Esophagus squamous epithelium (tissue), 5 donors: ENCODE measurements at regions not wholly inside any gene's neighbourhood (a gene's known extent, or its start where the extent isn't known, plus 50 kb on each side); places are given as distances from the start of the nearest gene placed in this dataset.

Experiments
- DNase-seq: peaks from one replicate; lab custom pipeline; 2025; lab: John Stamatoyannopoulos, UW
- H3K27ac ChIP-seq, 4 donors: fragments of 200-600 bp; sonication (generic); one replicate each; pipeline ENCODE4 v1.5.1; 2016 to 2019; ENCODE audit warnings: mild to moderate bottlenecking in 1 of 4
- H3K27me3 ChIP-seq, 4 donors: fragments of 200-600 bp; sonication (generic); 1 replicate in 3 of 4; 2 replicates in 1 of 4; pipeline versions ENCODE4 v1.5.1 to v1.6.0; 2017 to 2021; ENCODE audit warnings: antibody characterized with exemption in 1 of 4
- H3K36me3 ChIP-seq, 3 donors: fragments of 200-600 bp; sonication (generic); one replicate each; pipeline ENCODE4 v1.5.1; 2016 to 2019
- H3K4me1 ChIP-seq, 3 donors: fragments of 200-600 bp; sonication (generic); one replicate each; pipeline ENCODE4 v1.5.1; 2017 to 2019
- H3K4me3 ChIP-seq, 4 donors: fragments of 200-600 bp; sonication (generic); 1 replicate in 3 of 4; 2 replicates in 1 of 4; pipeline ENCODE4 v1.5.1; 2016 to 2019; ENCODE audit warnings: mild to moderate bottlenecking in 2 of 4, moderate library complexity in 1 of 4
- H3K9me3 ChIP-seq, 3 donors: fragments of 200-600 bp; sonication (generic); one replicate each; pipeline ENCODE4 v1.5.1; 2016 to 2019
- CTCF ChIP-seq, 6 experiments: fragments of 450-650 bp in 4 of 6; fragments of 200-600 bp in 2 of 6; sonication (generic) in 2 of 6; IDR thresholded peaks; one replicate each; pipeline ENCODE4 v1.5.1; 2016 to 2019; ENCODE audit warnings: antibody characterized with exemption in 6 of 6, mild to moderate bottlenecking in 4 of 6, moderate library complexity in 4 of 6
- POLR2A ChIP-seq, 4 donors: fragments of 450-650 bp; IDR thresholded peaks; one replicate each; pipeline ENCODE4 v1.6.1; 2017; ENCODE audit warnings: antibody characterized with exemption in 4 of 4, mild to moderate bottlenecking in 4 of 4, moderate library complexity in 3 of 4
- WGBS, 2 donors: methylation state at CpG; one replicate each; pipeline ENCODE4 v1.1.5; 2018; 5-methylcytosine and 5-hydroxymethylcytosine counted together
- intact Hi-C: fragments of 100-400 bp; cut with DNase I; formaldehyde crosslinking; loops from one replicate; pipeline ENCODE4 v1.15.0; 2022
- donor health status: DM: yes; HTN: yes; CAD: no.

- no peaks in the 10 kb centered on the region for H3K27me3 ChIP-seq
- H3K4me3 ChIP-seq = no peak overlapping the region
- TF ChIP-seq POLR2A (IDR thresholded peaks at IDR 0.05) = no peak
- no peak for TF ChIP-seq CTCF (IDR thresholded peaks at IDR 0.05)
- DNase-seq = no peak
- H3K4me1 ChIP-seq = no peaks in the 10 kb centered on the region
- no peak overlapping the region for H3K27ac ChIP-seq
- peaks cover 0 to 2% (median 0%) of the 10 kb centered on the region in 3 donors for H3K9me3 ChIP-seq
- 90 to 93% methylated on average over 3 of the region's 3 CpGs for WGBS, 2 donors
- no peaks in the 10 kb centered on the region for H3K36me3 ChIP-seq
- intact Hi-C loops = no loop called here
Measured at GRCh38 chr19:28680111-28680510, 532.8 kb downstream of the UQCRFS1 start.

GRCh38 chr19:28670836-28671235, 542.1 kb downstream of the UQCRFS1 start:
- intact Hi-C loops = no loop called here
- DNase-seq = no peak
- Histone ChIP-seq H3K27ac (no peak overlapping the region), H3K9me3 (peaks cover 0 to 31% (median 5%) of the 10 kb centered on the region in 3 donors), H3K4me1 (no peaks in the 10 kb centered on the region), H3K36me3 (no peaks in the 10 kb centered on the region), H3K4me3 (no peak overlapping the region), H3K27me3 (no peaks in the 10 kb centered on the region)
- TF ChIP-seq POLR2A (IDR thresholded peaks at IDR 0.05) = no peak
- no peak for TF ChIP-seq CTCF (IDR thresholded peaks at IDR 0.05)
- 75 to 82% methylated on average over 2 of the region's 2 CpGs for WGBS, 2 donors

GRCh38 chr19:28669804-28670203, 543.1 kb downstream of the UQCRFS1 start:
- intact Hi-C loops = no loop called here
- no peaks in the 10 kb centered on the region for H3K27me3 ChIP-seq

GRCh38 chr19:28667348-28667977, 545.5 kb downstream of the UQCRFS1 start:
- no peak for DNase-seq
- Histone ChIP-seq H3K27me3 (no peaks in the 10 kb centered on the region), H3K36me3 (no peaks in the 10 kb centered on the region), H3K9me3 (peaks cover 0 to 29% (median 5%) of the 10 kb centered on the region in 3 donors), H3K27ac (no peak overlapping the region), H3K4me1 (no peaks in the 10 kb centered on the region), H3K4me3 (no peak overlapping the region)
- WGBS, 2 donors = 72 to 73% methylated on average over 7 of the region's 7 CpGs
- TF ChIP-seq CTCF (IDR thresholded peaks at IDR 0.05) = no peak
- intact Hi-C loops = no loop called here

More at GRCh38 chr19:28669804-28670203, 543.1 kb downstream of the UQCRFS1 start:
- H3K27ac ChIP-seq = no peak overlapping the region
- H3K9me3 ChIP-seq = peaks cover 0 to 36% (median 5%) of the 10 kb centered on the region in 3 donors
- TF ChIP-seq POLR2A (IDR thresholded peaks at IDR 0.05) (no peak), CTCF (IDR thresholded peaks at IDR 0.05) (no peak)
- no peak for DNase-seq
- H3K36me3 ChIP-seq = no peaks in the 10 kb centered on the region
- no peak overlapping the region for H3K4me3 ChIP-seq
- 75 to 82% methylated on average over 2 of the region's 2 CpGs for WGBS, 2 donors
- no peaks in the 10 kb centered on the region for H3K4me1 ChIP-seq

- Histone ChIP-seq H3K36me3 (no peaks in the 10 kb centered on the region), H3K9me3 (peaks cover 0 to 29% (median 5%) of the 10 kb centered on the region in 3 donors), H3K4me1 (no peaks in the 10 kb centered on the region), H3K4me3 (no peak overlapping the region), H3K27ac (no peak overlapping the region), H3K27me3 (no peaks in the 10 kb centered on the region)
- WGBS, 2 donors = 59 to 84% methylated on average over 1 of the region's 1 CpG
- DNase-seq = no peak
- TF ChIP-seq POLR2A (IDR thresholded peaks at IDR 0.05) (no peak), CTCF (IDR thresholded peaks at IDR 0.05) (no peak)
- intact Hi-C loops = no loop called here
Measured at GRCh38 chr19:28665748-28666147, 547.2 kb downstream of the UQCRFS1 start.
